ENCODE measurements at regions not wholly inside any gene's neighbourhood (a gene's known extent, or its start where the extent isn't known, plus 50 kb on each side); places are given as distances from the start of the nearest gene placed in this dataset.

DNA sequence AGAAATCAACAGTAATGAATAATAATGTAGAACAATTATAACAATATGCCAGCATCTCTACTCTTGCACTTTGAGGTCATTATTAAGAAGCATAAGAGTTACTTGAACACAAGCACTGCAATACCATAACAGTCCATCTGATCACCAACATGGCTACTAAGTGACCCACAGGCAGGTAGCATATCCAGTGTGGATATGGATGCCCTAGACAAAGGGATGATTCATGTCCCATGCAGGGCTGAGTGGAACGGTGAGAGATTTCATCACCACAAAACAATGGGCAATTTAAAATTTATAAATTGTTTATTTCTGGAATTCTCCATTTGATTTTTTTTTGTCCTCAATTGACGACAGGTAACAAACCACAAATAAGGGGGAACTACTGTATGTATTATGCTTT lies 107.7 kb upstream of the TSC22D2 start:
- TF ChIP-seq, protein P1, sequence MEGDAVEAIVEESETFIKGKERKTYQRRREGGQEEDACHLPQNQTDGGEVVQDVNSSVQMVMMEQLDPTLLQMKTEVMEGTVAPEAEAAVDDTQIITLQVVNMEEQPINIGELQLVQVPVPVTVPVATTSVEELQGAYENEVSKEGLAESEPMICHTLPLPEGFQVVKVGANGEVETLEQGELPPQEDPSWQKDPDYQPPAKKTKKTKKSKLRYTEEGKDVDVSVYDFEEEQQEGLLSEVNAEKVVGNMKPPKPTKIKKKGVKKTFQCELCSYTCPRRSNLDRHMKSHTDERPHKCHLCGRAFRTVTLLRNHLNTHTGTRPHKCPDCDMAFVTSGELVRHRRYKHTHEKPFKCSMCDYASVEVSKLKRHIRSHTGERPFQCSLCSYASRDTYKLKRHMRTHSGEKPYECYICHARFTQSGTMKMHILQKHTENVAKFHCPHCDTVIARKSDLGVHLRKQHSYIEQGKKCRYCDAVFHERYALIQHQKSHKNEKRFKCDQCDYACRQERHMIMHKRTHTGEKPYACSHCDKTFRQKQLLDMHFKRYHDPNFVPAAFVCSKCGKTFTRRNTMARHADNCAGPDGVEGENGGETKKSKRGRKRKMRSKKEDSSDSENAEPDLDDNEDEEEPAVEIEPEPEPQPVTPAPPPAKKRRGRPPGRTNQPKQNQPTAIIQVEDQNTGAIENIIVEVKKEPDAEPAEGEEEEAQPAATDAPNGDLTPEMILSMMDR (optimal IDR thresholded peaks at IDR 0.05 in 1 of 3, IDR thresholded peaks at IDR 0.05 in 1 of 3, conservative IDR thresholded peaks at IDR 0.05 in 1 of 3; ENCODE audit: extremely low read depth in 1 of 3, insufficient read depth in 2 of 3, low read length in 3 of 3), result no peak
- TF ChIP-seq EZH2 (IDR thresholded peaks at IDR 0.05; ENCODE audit: low read length), result no peak
